ENCODE measurements at regions not wholly inside any gene's neighbourhood (a gene's known extent, or its start where the extent isn't known, plus 50 kb on each side); places are given as distances from the start of the nearest gene placed in this dataset.

DNA sequence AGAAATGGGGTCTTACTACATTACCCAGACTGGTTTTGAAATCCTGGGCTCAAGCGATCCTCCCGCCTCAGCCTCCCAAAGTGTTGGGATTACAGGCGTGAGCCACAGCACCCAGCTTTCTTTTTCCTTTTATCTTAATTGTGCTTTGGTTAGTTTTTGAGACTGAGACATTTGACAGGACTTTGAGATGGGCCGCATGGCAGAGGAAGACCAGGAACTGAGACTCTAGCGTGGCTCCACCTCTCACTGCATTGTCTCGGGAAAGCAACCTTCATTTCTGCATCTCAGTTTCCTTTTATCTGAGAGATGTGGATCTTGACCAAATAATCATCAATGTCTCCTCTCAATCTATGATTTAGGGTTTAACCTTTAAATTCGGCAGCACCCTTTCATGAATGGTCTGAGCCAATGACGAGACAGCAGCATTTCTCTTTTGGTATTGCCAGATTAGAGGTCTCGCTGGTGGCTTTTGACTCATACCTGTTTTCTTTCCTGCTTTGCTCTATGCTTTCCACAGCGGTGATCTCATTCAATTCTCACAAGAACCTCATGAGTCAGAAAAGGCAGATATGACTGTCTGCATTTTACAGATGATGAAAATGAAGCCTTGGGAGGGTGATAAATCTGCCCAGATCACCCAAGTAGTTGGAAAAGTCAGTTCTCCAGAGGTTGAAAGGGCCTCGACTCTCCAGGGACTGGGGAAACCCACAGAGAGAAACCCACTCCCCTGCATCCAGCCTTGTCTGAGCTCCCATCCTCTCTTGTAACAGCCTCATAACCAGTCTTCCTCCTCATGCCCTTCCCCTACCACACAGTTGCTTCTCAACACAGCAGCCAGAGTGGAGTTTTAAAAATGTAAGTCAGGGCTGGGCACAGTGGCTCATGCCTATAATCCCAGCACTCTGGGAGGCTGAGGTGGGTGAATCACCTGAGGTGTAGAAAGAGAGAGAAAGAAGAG is 84.8 kb upstream of the FOXB1 start (continued):
- TF ChIP-seq, protein P1, sequence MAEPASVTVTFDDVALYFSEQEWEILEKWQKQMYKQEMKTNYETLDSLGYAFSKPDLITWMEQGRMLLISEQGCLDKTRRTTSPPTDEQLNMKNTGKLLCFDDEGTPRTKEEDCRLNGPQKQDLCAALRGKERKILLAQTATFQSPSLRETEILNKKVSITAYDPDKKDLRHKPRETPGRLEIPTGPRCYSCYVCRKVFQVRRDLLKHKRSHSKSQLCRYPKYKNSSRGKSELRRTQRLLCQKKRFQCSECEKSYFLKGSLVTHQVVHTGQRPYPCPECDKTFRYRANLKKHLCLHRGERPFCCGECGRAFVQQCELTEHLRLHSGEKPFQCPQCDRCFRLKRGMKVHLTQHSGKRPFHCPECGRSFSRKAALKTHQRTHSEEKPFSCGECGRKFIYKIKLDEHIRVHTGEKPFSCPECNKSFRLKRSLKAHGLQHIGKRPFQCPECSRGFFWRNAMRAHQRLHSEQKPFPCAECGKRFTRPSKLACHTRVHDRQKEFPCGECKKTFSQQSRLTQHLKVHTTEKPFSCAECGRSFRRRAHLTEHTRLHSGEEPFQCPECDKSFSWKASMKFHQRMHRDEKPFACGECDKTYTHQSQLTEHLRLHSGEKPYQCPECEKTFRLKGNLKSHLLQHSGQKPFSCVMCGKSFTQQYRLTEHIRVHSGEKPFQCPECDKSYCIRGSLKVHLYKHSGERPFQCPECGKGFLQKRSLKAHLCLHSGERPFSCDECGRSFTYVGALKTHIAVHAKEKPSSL (CRISPR knock-in tag; conservative IDR thresholded peaks at IDR 0.05), result no peak
- no peak for TF ChIP-seq ATF1 (CRISPR knock-in tag; IDR thresholded peaks at IDR 0.05)
- no peak for TF ChIP-seq FOXP1 (CRISPR knock-in tag; IDR thresholded peaks at IDR 0.05; ENCODE audit: borderline replicate concordance)
- no peak for TF ChIP-seq RORB (CRISPR knock-in tag; IDR thresholded peaks at IDR 0.05)
- TF ChIP-seq, protein P2, sequence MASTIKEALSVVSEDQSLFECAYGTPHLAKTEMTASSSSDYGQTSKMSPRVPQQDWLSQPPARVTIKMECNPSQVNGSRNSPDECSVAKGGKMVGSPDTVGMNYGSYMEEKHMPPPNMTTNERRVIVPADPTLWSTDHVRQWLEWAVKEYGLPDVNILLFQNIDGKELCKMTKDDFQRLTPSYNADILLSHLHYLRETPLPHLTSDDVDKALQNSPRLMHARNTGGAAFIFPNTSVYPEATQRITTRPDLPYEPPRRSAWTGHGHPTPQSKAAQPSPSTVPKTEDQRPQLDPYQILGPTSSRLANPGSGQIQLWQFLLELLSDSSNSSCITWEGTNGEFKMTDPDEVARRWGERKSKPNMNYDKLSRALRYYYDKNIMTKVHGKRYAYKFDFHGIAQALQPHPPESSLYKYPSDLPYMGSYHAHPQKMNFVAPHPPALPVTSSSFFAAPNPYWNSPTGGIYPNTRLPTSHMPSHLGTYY (CRISPR knock-in tag; IDR thresholded peaks at IDR 0.05), result no peak
- TF ChIP-seq OVOL2 (CRISPR knock-in tag; IDR thresholded peaks at IDR 0.05; ENCODE audit: borderline replicate concordance), result no peak
- TF ChIP-seq, protein P3, sequence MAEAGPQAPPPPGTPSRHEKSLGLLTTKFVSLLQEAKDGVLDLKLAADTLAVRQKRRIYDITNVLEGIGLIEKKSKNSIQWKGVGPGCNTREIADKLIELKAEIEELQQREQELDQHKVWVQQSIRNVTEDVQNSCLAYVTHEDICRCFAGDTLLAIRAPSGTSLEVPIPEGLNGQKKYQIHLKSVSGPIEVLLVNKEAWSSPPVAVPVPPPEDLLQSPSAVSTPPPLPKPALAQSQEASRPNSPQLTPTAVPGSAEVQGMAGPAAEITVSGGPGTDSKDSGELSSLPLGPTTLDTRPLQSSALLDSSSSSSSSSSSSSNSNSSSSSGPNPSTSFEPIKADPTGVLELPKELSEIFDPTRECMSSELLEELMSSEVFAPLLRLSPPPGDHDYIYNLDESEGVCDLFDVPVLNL (CRISPR knock-in tag; IDR thresholded peaks at IDR 0.05; ENCODE audit: borderline replicate concordance, low read depth), result no peak

DNA sequence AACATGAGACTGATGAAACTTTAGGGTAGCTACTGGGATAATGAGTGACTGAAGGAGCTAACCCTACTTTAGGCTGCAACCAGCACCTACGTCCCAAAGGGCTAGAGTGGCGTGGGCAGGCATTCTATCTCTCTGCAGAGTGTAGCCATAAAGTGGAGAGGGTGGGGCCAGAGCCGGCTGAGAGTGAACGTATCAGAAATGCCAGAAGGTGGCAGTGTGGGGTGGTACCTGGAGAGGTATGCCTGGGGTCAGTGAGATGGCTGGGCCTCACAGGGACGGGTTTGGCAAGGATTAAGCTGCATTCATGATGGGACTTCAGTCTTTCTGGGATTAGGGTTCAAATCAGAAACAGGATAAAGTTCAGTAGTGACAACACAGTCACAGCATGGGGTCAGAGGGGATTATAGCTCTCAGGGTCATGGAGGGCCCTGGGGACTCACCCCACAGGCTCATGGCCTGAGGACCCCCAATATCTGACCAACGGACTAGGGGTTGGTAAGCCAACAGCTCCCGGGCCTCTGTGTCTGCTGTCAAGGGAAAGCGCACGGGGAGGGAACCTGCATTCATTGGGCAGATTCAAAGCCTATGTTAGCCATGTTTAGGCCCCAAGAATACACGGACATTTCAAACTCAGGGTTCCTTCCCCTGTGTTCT is 86.5 kb upstream of the FOXB1 start:
- H3K36me3 Mint-ChIP-seq, result no peaks in the 10 kb centered on the region
- no peaks in the 10 kb centered on the region; the same call in 1 of the 2 replicates for H3K9me3 Mint-ChIP-seq
- peaks cover 40% of the 10 kb centered on the region for H3K4me1 Mint-ChIP-seq
- DNase-seq (ENCODE audit: low spot score) (peak; percentile 90), ATAC-seq (peak; percentile 100)
- H3K27me3 Mint-ChIP-seq (ENCODE audit: low read depth), result peaks cover 3% of the 10 kb centered on the region; the same call in 1 of the 2 replicates
- POLR2A ChIA-PET, result interaction anchor here (0.6 to 1.0 kb wide), 2 partner anchors 50 to 519 kb away, joined by 3 read pairs; no protein-coding TSS in a partner anchor
- no peak overlapping the region for H3K27ac Mint-ChIP-seq
- no peak overlapping the region for H3K4me3 Mint-ChIP-seq
- CTCF ChIA-PET, result interaction anchor here (0.6 to 4.4 kb wide), 58 partner anchors 9 to 603 kb away, joined by 3 to 44 read pairs (median 4); partner anchors contain the start of gene FOXB1
- TF ChIP-seq ZNF396 (CRISPR knock-in tag; IDR thresholded peaks at IDR 0.05; ENCODE audit: borderline replicate concordance) (no peak), ATF1 (CRISPR knock-in tag; IDR thresholded peaks at IDR 0.05) (no peak), ZBTB21 (CRISPR knock-in tag; IDR thresholded peaks at IDR 0.05; ENCODE audit: borderline replicate concordance) (no peak), GRHL2 (CRISPR knock-in tag; IDR thresholded peaks at IDR 0.05; ENCODE audit: insufficient replicate concordance, severe bottlenecking) (no peak), NR1H2 (CRISPR knock-in tag; IDR thresholded peaks at IDR 0.05) (no peak), ELF4 (CRISPR knock-in tag; IDR thresholded peaks at IDR 0.05; ENCODE audit: low read depth) (no peak), ZNF121 (CRISPR knock-in tag; IDR thresholded peaks at IDR 0.05) (no peak), ZNF416 (CRISPR knock-in tag; IDR thresholded peaks at IDR 0.05) (no peak), NFATC4 (CRISPR knock-in tag; IDR thresholded peaks at IDR 0.05) (no peak), ZNF219 (CRISPR knock-in tag; IDR thresholded peaks at IDR 0.05; ENCODE audit: borderline replicate concordance) (no peak), TCF7 (CRISPR knock-in tag; IDR thresholded peaks at IDR 0.05; ENCODE audit: low read depth) (no peak), TEAD1 (CRISPR knock-in tag; IDR thresholded peaks at IDR 0.05) (0 out of 2 replicates have a peak, but pooled peaks have one; percentile 62), ZNF263 (CRISPR knock-in tag; IDR thresholded peaks at IDR 0.05; ENCODE audit: low read depth) (no peak), OVOL2 (CRISPR knock-in tag; IDR thresholded peaks at IDR 0.05; ENCODE audit: borderline replicate concordance) (no peak), ZNF138 (CRISPR knock-in tag; conservative IDR thresholded peaks at IDR 0.05) (no peak), SOX15 (CRISPR knock-in tag; IDR thresholded peaks at IDR 0.05) (no peak), ETV6 (CRISPR knock-in tag; IDR thresholded peaks at IDR 0.05) (peak; percentile 40; the same call in 1 of the 2 replicates)
- TF ChIP-seq, protein P4, sequence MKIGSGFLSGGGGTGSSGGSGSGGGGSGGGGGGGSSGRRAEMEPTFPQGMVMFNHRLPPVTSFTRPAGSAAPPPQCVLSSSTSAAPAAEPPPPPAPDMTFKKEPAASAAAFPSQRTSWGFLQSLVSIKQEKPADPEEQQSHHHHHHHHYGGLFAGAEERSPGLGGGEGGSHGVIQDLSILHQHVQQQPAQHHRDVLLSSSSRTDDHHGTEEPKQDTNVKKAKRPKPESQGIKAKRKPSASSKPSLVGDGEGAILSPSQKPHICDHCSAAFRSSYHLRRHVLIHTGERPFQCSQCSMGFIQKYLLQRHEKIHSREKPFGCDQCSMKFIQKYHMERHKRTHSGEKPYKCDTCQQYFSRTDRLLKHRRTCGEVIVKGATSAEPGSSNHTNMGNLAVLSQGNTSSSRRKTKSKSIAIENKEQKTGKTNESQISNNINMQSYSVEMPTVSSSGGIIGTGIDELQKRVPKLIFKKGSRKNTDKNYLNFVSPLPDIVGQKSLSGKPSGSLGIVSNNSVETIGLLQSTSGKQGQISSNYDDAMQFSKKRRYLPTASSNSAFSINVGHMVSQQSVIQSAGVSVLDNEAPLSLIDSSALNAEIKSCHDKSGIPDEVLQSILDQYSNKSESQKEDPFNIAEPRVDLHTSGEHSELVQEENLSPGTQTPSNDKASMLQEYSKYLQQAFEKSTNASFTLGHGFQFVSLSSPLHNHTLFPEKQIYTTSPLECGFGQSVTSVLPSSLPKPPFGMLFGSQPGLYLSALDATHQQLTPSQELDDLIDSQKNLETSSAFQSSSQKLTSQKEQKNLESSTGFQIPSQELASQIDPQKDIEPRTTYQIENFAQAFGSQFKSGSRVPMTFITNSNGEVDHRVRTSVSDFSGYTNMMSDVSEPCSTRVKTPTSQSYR (CRISPR knock-in tag; IDR thresholded peaks at IDR 0.05), result no peak
- TF ChIP-seq, protein P5, sequence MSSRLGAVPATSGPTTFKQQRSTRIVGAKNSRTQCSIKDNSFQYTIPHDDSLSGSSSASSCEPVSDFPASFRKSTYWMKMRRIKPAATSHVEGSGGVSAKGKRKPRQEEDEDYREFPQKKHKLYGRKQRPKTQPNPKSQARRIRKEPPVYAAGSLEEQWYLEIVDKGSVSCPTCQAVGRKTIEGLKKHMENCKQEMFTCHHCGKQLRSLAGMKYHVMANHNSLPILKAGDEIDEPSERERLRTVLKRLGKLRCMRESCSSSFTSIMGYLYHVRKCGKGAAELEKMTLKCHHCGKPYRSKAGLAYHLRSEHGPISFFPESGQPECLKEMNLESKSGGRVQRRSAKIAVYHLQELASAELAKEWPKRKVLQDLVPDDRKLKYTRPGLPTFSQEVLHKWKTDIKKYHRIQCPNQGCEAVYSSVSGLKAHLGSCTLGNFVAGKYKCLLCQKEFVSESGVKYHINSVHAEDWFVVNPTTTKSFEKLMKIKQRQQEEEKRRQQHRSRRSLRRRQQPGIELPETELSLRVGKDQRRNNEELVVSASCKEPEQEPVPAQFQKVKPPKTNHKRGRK (CRISPR knock-in tag; IDR thresholded peaks at IDR 0.05; ENCODE audit: borderline replicate concordance), result no peak
- TF ChIP-seq, protein P6, sequence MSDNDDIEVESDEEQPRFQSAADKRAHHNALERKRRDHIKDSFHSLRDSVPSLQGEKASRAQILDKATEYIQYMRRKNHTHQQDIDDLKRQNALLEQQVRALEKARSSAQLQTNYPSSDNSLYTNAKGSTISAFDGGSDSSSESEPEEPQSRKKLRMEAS (CRISPR knock-in tag; IDR thresholded peaks at IDR 0.05), result no peak

All from WTC11 (cell line).